H1 (cell line): ENCODE measurements at regions not wholly inside any gene's neighbourhood (a gene's known extent, or its start where the extent isn't known, plus 50 kb on each side); places are given as distances from the start of the nearest gene placed in this dataset.

ENCODE experiments used
- CTCF ChIA-PET: fragments of 300-600 bp; sonication (Branson Sonifier 250); formaldehyde crosslinking; loops from one replicate; lab custom pipeline; 2021; ENCODE audit not compliant: partially characterized antibody; lab: Charles Lee
- POLR2A ChIA-PET: fragments of 300-600 bp; sonication (Branson Sonifier 250); formaldehyde crosslinking; loops from one replicate; lab custom pipeline; 2021; ENCODE audit warnings: inconsistent platforms; ENCODE audit not compliant: partially characterized antibody; lab: Charles Lee
- DNase-seq, 2 experiments: peaks; one replicate each; pipeline versions ENCODE4 v3.0.0 to v3.0.0-alpha.2; 2010 to 2022; ENCODE audit warnings: low spot score in 2 of 2, low read depth in 1 of 2, mixed read lengths in 1 of 2
- FAIRE-seq: peaks from 2 replicates; lab custom pipeline; 2011; peaks lifted over from hg19 to GRCh38; lab: Jason Lieb, UNC
- H2AFZ ChIP-seq: 2 replicates; pipeline ENCODE4 v1.8.1; 2012; ENCODE audit warnings: low read length, inconsistent platforms
- H2AK5ac ChIP-seq: 2 replicates; pipeline ENCODE4 v1.6.1; 2013; ENCODE audit warnings: low read depth, low read length
- H2BK120ac ChIP-seq: replicated peaks from 2 replicates; pipeline ENCODE3; 2013; ENCODE audit warnings: low read depth, low read length, inconsistent platforms
- H2BK12ac ChIP-seq: 2 replicates; pipeline ENCODE4 v1.6.1; 2013; ENCODE audit warnings: low read depth, low read length
- H2BK15ac ChIP-seq: 2 replicates; pipeline ENCODE4 v1.6.1; 2013; ENCODE audit warnings: low read length
- H2BK20ac ChIP-seq: 2 replicates; pipeline ENCODE4 v1.6.1; 2013; ENCODE audit warnings: low read length
- H2BK5ac ChIP-seq: 2 replicates; pipeline ENCODE4 v1.6.1; 2013; ENCODE audit warnings: low read depth, low read length
- H3K14ac ChIP-seq: 2 replicates; pipeline ENCODE4 v1.6.1; 2013; ENCODE audit warnings: inconsistent platforms; ENCODE audit not compliant: insufficient read length
- H3K18ac ChIP-seq: 2 replicates; pipeline ENCODE4 v1.6.1; 2013; ENCODE audit warnings: low read length; ENCODE audit errors: extremely low read depth
- H3K23ac ChIP-seq: 2 replicates; pipeline ENCODE4 v1.6.1; 2013; ENCODE audit warnings: inconsistent platforms; ENCODE audit not compliant: insufficient read length
- H3K23me2 ChIP-seq: 2 replicates; pipeline ENCODE4 v1.6.1; 2013; ENCODE audit warnings: low read depth, low read length
- H3K27ac ChIP-seq: 2 replicates; pipeline ENCODE4 v1.6.1; 2011; ENCODE audit warnings: low read depth, low read length, inconsistent platforms
- H3K27me3 ChIP-seq, 4 experiments: replicated peaks in 1 of 4; 1 replicate in 1 of 4; 2 replicates in 3 of 4; pipeline versions ENCODE4 v1.6.1 to v1.8.1; 2011 to 2013; ENCODE audit warnings: low read length in 3 of 4, mild to moderate bottlenecking in 3 of 4, inconsistent platforms in 2 of 4, mixed read lengths in 2 of 4, moderate library complexity in 1 of 4; ENCODE audit not compliant: control insufficient read depth in 3 of 4, insufficient read depth in 3 of 4; ENCODE audit errors: extremely low read depth in 1 of 4
- H3K36me3 ChIP-seq, 4 experiments: 2 replicates each; pipeline versions ENCODE4 v1.6.1 to v1.8.1; 2011 to 2013; ENCODE audit warnings: mild to moderate bottlenecking in 4 of 4, low read length in 3 of 4, moderate library complexity in 2 of 4, control low read depth in 1 of 4, inconsistent platforms in 1 of 4; ENCODE audit not compliant: insufficient read depth in 4 of 4, control insufficient read depth in 2 of 4
- H3K4ac ChIP-seq: replicated peaks from 2 replicates; pipeline ENCODE3; 2013; ENCODE audit warnings: low read length, low read depth, mixed read lengths, inconsistent platforms; ENCODE audit not compliant: insufficient read length
- H3K4me1 ChIP-seq, 4 experiments: replicated peaks in 1 of 4; 1 replicate in 1 of 4; 2 replicates in 3 of 4; pipeline versions ENCODE4 v1.6.1 to v1.8.1; 2011 to 2013; ENCODE audit warnings: low read length in 3 of 4, inconsistent platforms in 2 of 4, mixed read lengths in 1 of 4; ENCODE audit not compliant: insufficient read depth in 4 of 4, control insufficient read depth in 3 of 4
- H3K4me2 ChIP-seq, 2 experiments: 2 replicates each; pipeline versions ENCODE4 v1.6.1 to v1.8.1; 2011 to 2013; ENCODE audit warnings: low read depth in 2 of 2, low read length in 2 of 2, control low read depth in 1 of 2, inconsistent platforms in 1 of 2, mild to moderate bottlenecking in 1 of 2; ENCODE audit not compliant: insufficient read depth in 1 of 2
- H3K4me3 ChIP-seq, 4 experiments: fragments of 200-600, 300-600 bp in 1 of 4; sonication (generic), shearing (Covaris generic), sonication (Bioruptor Twin) in 1 of 4; 2 replicates each; pipeline versions ENCODE4 v1.5.1 to v1.8.1; 2011 to 2016; ENCODE audit warnings: low read length in 4 of 4, low read depth in 3 of 4, control low read depth in 2 of 4, inconsistent platforms in 2 of 4, mild to moderate bottlenecking in 2 of 4, mixed read lengths in 1 of 4, moderate library complexity in 1 of 4; ENCODE audit not compliant: insufficient read depth in 2 of 4; ENCODE audit errors: extremely low read depth in 1 of 4
- H3K56ac ChIP-seq: replicated peaks from 2 replicates; pipeline ENCODE3; 2013; ENCODE audit warnings: low read depth, mild to moderate bottlenecking, mixed read lengths, low read length, inconsistent platforms; ENCODE audit not compliant: insufficient read length
- H3K79me1 ChIP-seq: 2 replicates; pipeline ENCODE4 v1.6.1; 2013; ENCODE audit warnings: low read depth, low read length, control low read depth
- H3K79me2 ChIP-seq, 2 experiments: 2 replicates each; pipeline versions ENCODE4 v1.6.1 to v1.8.1; 2012 to 2013; ENCODE audit warnings: low read length in 2 of 2, mild to moderate bottlenecking in 2 of 2, inconsistent platforms in 1 of 2; ENCODE audit not compliant: insufficient read depth in 2 of 2, control insufficient read depth in 1 of 2
- H3K9ac ChIP-seq, 4 experiments: replicated peaks in 1 of 4; 1 replicate in 1 of 4; 2 replicates in 3 of 4; pipeline versions ENCODE4 v1.6.1 to v1.8.1; 2011 to 2013; ENCODE audit warnings: low read depth in 3 of 4, low read length in 3 of 4, control low read depth in 2 of 4, mild to moderate bottlenecking in 2 of 4, moderate library complexity in 2 of 4, inconsistent platforms in 1 of 4; ENCODE audit errors: extremely low read depth in 1 of 4
- H3K9me3 ChIP-seq, 2 experiments: 2 replicates each; pipeline versions ENCODE4 v1.6.1 to v1.8.1; 2012 to 2013; ENCODE audit warnings: mild to moderate bottlenecking in 2 of 2, moderate library complexity in 2 of 2, control low read depth in 1 of 2, inconsistent platforms in 1 of 2, low read depth in 1 of 2, low read length in 1 of 2, mixed read lengths in 1 of 2; ENCODE audit not compliant: insufficient read depth in 2 of 2
- H4K20me1 ChIP-seq, 2 experiments: replicated peaks in 1 of 2; 2 replicates each; pipeline versions ENCODE3 to v1.8.1; 2011 to 2013; ENCODE audit warnings: inconsistent platforms in 2 of 2, low read length in 2 of 2, mild to moderate bottlenecking in 1 of 2; ENCODE audit not compliant: insufficient read depth in 2 of 2, control insufficient read depth in 1 of 2
- H4K5ac ChIP-seq: 2 replicates; pipeline ENCODE4 v1.6.1; 2013; ENCODE audit warnings: low read length, low read depth, mixed read lengths, inconsistent platforms; ENCODE audit not compliant: insufficient read length
- H4K8ac ChIP-seq: 2 replicates; pipeline ENCODE4 v1.8.0; 2013; ENCODE audit warnings: mild to moderate bottlenecking, moderate library complexity, low read length, inconsistent platforms; ENCODE audit not compliant: insufficient read depth; ENCODE audit errors: extremely low read depth
- H4K91ac ChIP-seq: replicated peaks from 2 replicates; pipeline ENCODE3; 2013; ENCODE audit warnings: low read length, mixed read lengths, inconsistent platforms; ENCODE audit not compliant: insufficient read length
- EP300 ChIP-seq, 2 experiments: IDR thresholded peaks; 1 replicate in 1 of 2; 2 replicates in 1 of 2; pipeline ENCODE4 v1.6.1; 2011 to 2012; ENCODE audit warnings: low read depth in 2 of 2, low read length in 2 of 2, mild to moderate bottlenecking in 2 of 2, borderline replicate concordance in 1 of 2, inconsistent platforms in 1 of 2, moderate library complexity in 1 of 2
- RXRA ChIP-seq: IDR thresholded peaks from 2 replicates; pipeline ENCODE4 v1.6.1; 2011; ENCODE audit warnings: low read depth, mild to moderate bottlenecking, low read length, moderate library complexity; ENCODE audit not compliant: insufficient read depth
- SRF ChIP-seq: IDR thresholded peaks from 2 replicates; pipeline ENCODE4 v1.6.1; 2011; ENCODE audit warnings: mild to moderate bottlenecking, low read depth, low read length, moderate library complexity
- SUZ12 ChIP-seq: fragments of 200-600 bp; sonication (generic); IDR thresholded peaks from 2 replicates; pipeline ENCODE4 v1.6.1; 2012; ENCODE audit warnings: mild to moderate bottlenecking, inconsistent platforms, low read length, moderate library complexity, mixed read lengths
- TBP ChIP-seq: IDR thresholded peaks from 2 replicates; pipeline ENCODE4 v1.6.1; 2011; ENCODE audit warnings: low read depth, low read length, improper control_type of control experiment
- WGBS, 2 experiments: shearing (Covaris generic) in 1 of 2; methylation state at CpG; one replicate each; pipeline versions ENCODE4 v1.1.6 to v1.1.7; 2013 to 2015; ENCODE audit warnings: low lambda C conversion rate in 2 of 2, mixed read lengths in 2 of 2, inconsistent platforms in 1 of 2, low coverage in 1 of 2, missing lambda C conversion rate in 1 of 2; ENCODE audit not compliant: insufficient replicate concordance in 2 of 2, insufficient coverage in 1 of 2, insufficient read length in 1 of 2; ENCODE audit errors: extremely low coverage in 1 of 2, missing lambda C conversion rate in 1 of 2; 5-methylcytosine and 5-hydroxymethylcytosine counted together

DNA sequence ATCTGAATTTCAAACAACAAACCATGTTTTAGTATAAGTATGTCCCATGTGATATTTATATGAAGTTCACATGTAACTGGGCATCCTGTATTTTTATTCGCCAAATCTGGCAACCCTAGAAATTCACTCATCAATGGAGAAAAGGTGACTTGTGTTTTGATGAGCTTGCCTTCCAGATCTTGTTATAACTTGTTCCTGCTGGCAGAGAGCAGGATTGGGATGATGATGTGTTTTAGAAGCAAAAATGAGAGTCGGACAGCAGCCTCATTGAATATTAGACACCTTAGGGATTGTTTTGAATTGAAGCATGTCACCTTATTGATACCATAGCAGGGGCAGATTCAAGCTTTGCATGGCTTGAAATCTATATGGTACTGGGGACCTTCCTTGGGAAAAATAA is 85.4 kb upstream of the MED13 start:
- H2BK20ac ChIP-seq, result no peak overlapping the region
- H2AFZ ChIP-seq, result no peak overlapping the region
- no peak overlapping the region for H3K9ac ChIP-seq
- no peak overlapping the region for H4K91ac ChIP-seq
- H4K5ac ChIP-seq, result no peak overlapping the region
- H3K27me3 ChIP-seq, result no peaks in the 10 kb centered on the region
- no peak overlapping the region for H3K18ac ChIP-seq
- no peak overlapping the region for H3K23ac ChIP-seq
- no peak overlapping the region for H2BK15ac ChIP-seq
- CTCF ChIA-PET, result no interaction called here
- DNase-seq, result no peak
- H3K4me1 ChIP-seq, result no peaks in the 10 kb centered on the region
- no peaks in the 10 kb centered on the region for H3K9me3 ChIP-seq
- H3K79me2 ChIP-seq, result no peaks in the 10 kb centered on the region
- no peak overlapping the region for H4K8ac ChIP-seq
- no peaks in the 10 kb centered on the region for H3K23me2 ChIP-seq
- no peak overlapping the region for H3K4me2 ChIP-seq
- no peak overlapping the region for H2AK5ac ChIP-seq
- no peak overlapping the region for H2BK5ac ChIP-seq
- H2BK12ac ChIP-seq, result no peak overlapping the region
- H3K36me3 ChIP-seq, result no peaks in the 10 kb centered on the region
- POLR2A ChIA-PET, result no interaction called here
- no peak overlapping the region for H3K56ac ChIP-seq
- WGBS, 2 experiments, result 93% methylated on average over 2 of the region's 2 CpGs; no CpG with 5 or more reads in 1 of the 2 experiments
- FAIRE-seq, result no peak
- TF ChIP-seq SRF, result no peak
- no peak for TF ChIP-seq EP300 (IDR thresholded peaks at IDR 0.05; ENCODE audit: borderline replicate concordance in 1 of 2, low read depth in 2 of 2, low read length in 2 of 2)
- no peak for TF ChIP-seq RXRA
- no peak for TF ChIP-seq SUZ12
- no peak for TF ChIP-seq TBP
- no peak overlapping the region for H3K4me3 ChIP-seq
- H3K79me1 ChIP-seq, result no peaks in the 10 kb centered on the region
- no peak overlapping the region for H3K14ac ChIP-seq
- no peaks in the 10 kb centered on the region for H4K20me1 ChIP-seq
- no peak overlapping the region for H3K27ac ChIP-seq
- H2BK120ac ChIP-seq, result no peak overlapping the region
- H3K4ac ChIP-seq, result no peak overlapping the region
